ENCODE measurements at regions not wholly inside any gene's neighbourhood (a gene's known extent, or its start where the extent isn't known, plus 50 kb on each side); places are given as distances from the start of the nearest gene placed in this dataset.

DNA sequence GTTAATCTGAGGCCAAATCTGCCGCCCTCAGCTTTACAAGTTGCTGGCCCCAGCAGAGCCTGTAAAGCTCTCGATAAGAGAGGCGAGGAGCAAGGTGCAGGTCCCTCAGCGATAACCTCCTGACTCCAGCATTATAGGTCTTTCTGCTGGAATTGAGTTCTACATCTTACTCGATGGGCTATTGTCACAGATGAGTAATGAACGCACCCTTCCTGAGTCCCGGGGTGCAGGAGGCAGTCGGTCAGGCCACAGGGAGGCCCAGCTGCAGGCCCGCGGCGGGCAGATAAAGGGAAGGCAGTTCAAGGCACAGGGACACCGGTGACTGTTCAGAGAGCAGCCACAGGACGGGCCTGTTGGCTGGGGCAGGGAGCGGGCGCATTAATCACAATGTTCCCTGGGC is 157.6 kb upstream of the OBI1 start:
- TF ChIP-seq, protein P1, sequence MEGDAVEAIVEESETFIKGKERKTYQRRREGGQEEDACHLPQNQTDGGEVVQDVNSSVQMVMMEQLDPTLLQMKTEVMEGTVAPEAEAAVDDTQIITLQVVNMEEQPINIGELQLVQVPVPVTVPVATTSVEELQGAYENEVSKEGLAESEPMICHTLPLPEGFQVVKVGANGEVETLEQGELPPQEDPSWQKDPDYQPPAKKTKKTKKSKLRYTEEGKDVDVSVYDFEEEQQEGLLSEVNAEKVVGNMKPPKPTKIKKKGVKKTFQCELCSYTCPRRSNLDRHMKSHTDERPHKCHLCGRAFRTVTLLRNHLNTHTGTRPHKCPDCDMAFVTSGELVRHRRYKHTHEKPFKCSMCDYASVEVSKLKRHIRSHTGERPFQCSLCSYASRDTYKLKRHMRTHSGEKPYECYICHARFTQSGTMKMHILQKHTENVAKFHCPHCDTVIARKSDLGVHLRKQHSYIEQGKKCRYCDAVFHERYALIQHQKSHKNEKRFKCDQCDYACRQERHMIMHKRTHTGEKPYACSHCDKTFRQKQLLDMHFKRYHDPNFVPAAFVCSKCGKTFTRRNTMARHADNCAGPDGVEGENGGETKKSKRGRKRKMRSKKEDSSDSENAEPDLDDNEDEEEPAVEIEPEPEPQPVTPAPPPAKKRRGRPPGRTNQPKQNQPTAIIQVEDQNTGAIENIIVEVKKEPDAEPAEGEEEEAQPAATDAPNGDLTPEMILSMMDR (IDR thresholded peaks at IDR 0.05), result no peak
- TF ChIP-seq POLR2AphosphoS5 (IDR thresholded peaks at IDR 0.05), result no peak

Data from gastroesophageal sphincter (tissue), 3 donors.